ENCODE measurements at regions not wholly inside any gene's neighbourhood (a gene's known extent, or its start where the extent isn't known, plus 50 kb on each side); places are given as distances from the start of the nearest gene placed in this dataset.

GRCh38 chr2:83071352-83071751 is 1387.7 kb downstream of the SUCLG1 start:
- DNase-seq, result no peak

- no peak for DNase-seq
Observed at GRCh38 chr2:83069724-83070123, 1389.4 kb downstream of the SUCLG1 start.

- no peak for DNase-seq
Observed at GRCh38 chr2:83068714-83069113, 1390.4 kb downstream of the SUCLG1 start.

GRCh38 chr2:83067947-83068346 is 1391.1 kb downstream of the SUCLG1 start:
- no peak for DNase-seq

- no peak for DNase-seq
Observed at GRCh38 chr2:83063933-83064332, 1395.1 kb downstream of the SUCLG1 start.

GRCh38 chr2:83063511-83063910 is 1395.6 kb downstream of the SUCLG1 start:
- no peak for DNase-seq

GRCh38 chr2:83058683-83059082 is 1400.4 kb downstream of the SUCLG1 start:
- DNase-seq, result no peak

- DNase-seq, result no peak
Observed at GRCh38 chr2:83055376-83056010, 1403.6 kb downstream of the SUCLG1 start.

- no peak for DNase-seq
Observed at GRCh38 chr2:83054751-83055150, 1404.3 kb downstream of the SUCLG1 start.

GRCh38 chr2:83051538-83052170 is 1407.4 kb downstream of the SUCLG1 start:
- no peak for DNase-seq

- no peak for DNase-seq
Observed at GRCh38 chr2:83042053-83042452, 1417.0 kb downstream of the SUCLG1 start.

GRCh38 chr2:83022631-83023210 is 1436.4 kb downstream of the SUCLG1 start:
- no peak for DNase-seq

GRCh38 chr2:83017366-83018090 is 1441.6 kb downstream of the SUCLG1 start:
- no peak for DNase-seq

GRCh38 chr2:83016343-83017110 is 1442.6 kb downstream of the SUCLG1 start:
- no peak for DNase-seq

- DNase-seq, result no peak
Observed at GRCh38 chr2:83015900-83016299, 1443.2 kb downstream of the SUCLG1 start.

- no peak for DNase-seq
Observed at GRCh38 chr2:83015035-83015715, 1443.9 kb downstream of the SUCLG1 start.

GRCh38 chr2:83014462-83014861 is 1444.6 kb downstream of the SUCLG1 start:
- no peak for DNase-seq

- DNase-seq, result no peak
Observed at GRCh38 chr2:83006961-83007360, 1452.1 kb downstream of the SUCLG1 start.

GRCh38 chr2:83003555-83003954 is 1455.5 kb downstream of the SUCLG1 start:
- no peak for DNase-seq

GRCh38 chr2:83002706-83003105 is 1456.4 kb downstream of the SUCLG1 start:
- DNase-seq, result no peak

GRCh38 chr2:82998781-82999180 is 1460.3 kb downstream of the SUCLG1 start:
- no peak for DNase-seq

Data from anterior cingulate cortex (tissue), 58 donors.